SU-DHL-6 (cell line): ENCODE measurements at regions not wholly inside any gene's neighbourhood (a gene's known extent, or its start where the extent isn't known, plus 50 kb on each side); places are given as distances from the start of the nearest gene placed in this dataset.

Source experiments
- EZH2phosphoT487 ChIP-seq: fragments of 200-600 bp; sonication (generic), shearing (Covaris generic); conservative IDR thresholded peaks from 2 replicates; pipeline ENCODE4 v1.6.1; 2018; ENCODE audit warnings: mild to moderate bottlenecking, antibody characterized with exemption, low read length, moderate library complexity, mixed read lengths
- TF ChIP-seq, protein P1 (sequence below): fragments of 200-600 bp; sonication (generic); IDR thresholded peaks from one replicate; pipeline ENCODE4 v1.5.1; 2017; ENCODE audit warnings: antibody characterized with exemption, mild to moderate bottlenecking, low read length, moderate library complexity; ENCODE audit not compliant: insufficient read depth, poor library complexity, severe bottlenecking

DNA sequence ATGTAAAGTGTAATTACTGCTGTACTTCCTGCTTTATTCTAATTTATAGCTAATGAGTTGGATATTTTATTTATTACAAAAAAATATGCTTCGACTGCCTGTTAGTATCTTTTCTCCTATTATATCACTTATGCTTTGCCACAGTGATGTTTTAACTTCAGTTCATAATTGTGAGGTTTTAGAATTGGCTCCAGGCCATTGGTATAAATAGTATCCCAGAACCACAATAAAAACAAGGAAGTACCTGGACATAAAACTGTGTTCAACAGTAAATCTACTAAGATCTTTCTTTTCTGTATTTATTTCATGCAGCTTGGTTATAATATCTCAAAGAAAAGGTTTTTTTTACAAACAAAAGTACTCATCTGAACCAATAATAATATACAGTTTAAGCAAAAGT is 354.3 kb upstream of the CDH9 start:
- TF ChIP-seq, protein P1, sequence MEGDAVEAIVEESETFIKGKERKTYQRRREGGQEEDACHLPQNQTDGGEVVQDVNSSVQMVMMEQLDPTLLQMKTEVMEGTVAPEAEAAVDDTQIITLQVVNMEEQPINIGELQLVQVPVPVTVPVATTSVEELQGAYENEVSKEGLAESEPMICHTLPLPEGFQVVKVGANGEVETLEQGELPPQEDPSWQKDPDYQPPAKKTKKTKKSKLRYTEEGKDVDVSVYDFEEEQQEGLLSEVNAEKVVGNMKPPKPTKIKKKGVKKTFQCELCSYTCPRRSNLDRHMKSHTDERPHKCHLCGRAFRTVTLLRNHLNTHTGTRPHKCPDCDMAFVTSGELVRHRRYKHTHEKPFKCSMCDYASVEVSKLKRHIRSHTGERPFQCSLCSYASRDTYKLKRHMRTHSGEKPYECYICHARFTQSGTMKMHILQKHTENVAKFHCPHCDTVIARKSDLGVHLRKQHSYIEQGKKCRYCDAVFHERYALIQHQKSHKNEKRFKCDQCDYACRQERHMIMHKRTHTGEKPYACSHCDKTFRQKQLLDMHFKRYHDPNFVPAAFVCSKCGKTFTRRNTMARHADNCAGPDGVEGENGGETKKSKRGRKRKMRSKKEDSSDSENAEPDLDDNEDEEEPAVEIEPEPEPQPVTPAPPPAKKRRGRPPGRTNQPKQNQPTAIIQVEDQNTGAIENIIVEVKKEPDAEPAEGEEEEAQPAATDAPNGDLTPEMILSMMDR, result no peak
- no peak for TF ChIP-seq EZH2phosphoT487
